NCI-H524 treated with DMSO at 0.1 percent for 48 hours (cell line): ENCODE measurements at regions not wholly inside any gene's neighbourhood (a gene's known extent, or its start where the extent isn't known, plus 50 kb on each side); places are given as distances from the start of the nearest gene placed in this dataset.
"Not testable (repeated sequence)": the region's sequence is repeated elsewhere in the genome, so short reads cannot be mapped to it uniquely, and the experiment has no call there.

ENCODE experiments used
- DNase-seq: peaks from one replicate; lab custom pipeline; 2025; lab: John Stamatoyannopoulos, UW

DNA sequence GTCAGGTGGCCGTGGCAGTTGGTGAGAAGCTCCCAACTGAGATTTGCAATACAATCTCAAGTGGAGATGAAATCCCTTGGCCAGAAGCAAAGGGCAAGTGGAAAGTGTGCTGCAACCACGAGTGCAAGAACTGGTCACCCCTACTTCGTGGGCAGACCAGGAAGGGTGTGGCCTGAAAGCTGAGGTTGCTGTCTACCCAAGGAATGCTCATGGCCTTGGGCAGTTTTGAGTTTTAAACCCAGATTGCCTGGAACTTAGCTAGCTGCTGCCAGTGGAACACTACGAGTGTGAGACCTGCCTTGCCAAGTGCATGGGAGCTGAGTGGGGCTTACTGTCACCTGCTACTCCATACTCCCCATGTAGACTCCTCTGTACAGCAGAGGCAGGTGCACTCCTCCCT, 113.3 kb upstream of the FAT3 start:
- DNase-seq = no peak

DNA sequence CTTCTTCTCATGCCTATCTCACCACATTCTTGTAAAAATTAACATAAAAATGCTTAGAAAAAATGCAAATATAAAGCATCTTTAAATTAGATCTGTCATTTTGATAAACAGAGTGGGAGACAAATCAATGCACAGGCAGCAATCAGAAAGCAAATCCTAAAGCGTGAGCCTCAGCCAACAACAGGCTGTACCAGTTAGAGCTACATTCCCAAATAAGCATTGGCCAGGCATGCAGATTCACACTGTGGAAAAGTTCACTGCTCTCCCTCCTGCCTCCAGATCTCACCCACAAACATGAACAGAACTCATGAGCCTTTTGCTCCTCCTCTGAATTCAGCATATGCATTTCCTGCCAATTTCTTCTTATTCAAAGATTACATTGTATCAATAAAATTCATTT, 115.2 kb upstream of the FAT3 start:
- no peak for DNase-seq

DNA sequence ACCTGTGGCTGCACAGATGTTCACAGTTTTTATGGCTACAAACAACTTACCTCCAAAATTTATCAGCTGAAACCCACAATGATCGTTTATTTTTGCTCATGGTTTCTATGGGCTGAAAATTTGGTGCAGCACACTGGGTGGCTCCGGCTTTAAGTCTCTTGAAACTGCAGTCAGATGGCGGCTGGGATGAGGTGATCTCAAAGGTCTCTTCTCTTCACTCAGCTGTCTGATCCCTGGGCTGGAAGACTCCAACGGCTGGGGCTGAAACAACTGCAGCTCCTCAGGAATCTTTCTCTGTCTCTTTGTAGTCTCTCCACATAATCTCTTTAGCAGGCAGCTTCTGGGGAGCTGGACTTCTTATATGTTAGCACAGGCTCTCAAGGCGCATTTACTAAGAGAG, 117.3 kb upstream of the FAT3 start:
- no peak for DNase-seq

DNA sequence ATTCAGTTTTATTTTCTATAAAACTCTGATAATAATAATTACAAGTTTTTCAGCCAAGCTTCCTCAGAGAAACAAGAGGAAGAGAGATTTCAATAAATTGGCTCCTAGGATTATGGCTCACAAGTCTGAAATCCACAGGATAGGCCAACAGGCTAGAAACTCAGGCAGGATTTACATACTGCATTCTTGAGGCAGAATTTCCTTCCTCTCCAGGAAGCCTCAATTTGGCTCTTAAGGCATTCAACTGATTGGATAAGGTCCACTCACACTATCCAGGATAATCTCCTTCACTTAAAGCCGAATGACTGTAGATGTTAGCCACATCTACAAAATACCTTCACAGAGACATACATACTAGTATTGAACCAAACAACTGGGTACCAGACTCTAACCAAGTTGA, 120.3 kb upstream of the FAT3 start:
- no peak for DNase-seq

DNA sequence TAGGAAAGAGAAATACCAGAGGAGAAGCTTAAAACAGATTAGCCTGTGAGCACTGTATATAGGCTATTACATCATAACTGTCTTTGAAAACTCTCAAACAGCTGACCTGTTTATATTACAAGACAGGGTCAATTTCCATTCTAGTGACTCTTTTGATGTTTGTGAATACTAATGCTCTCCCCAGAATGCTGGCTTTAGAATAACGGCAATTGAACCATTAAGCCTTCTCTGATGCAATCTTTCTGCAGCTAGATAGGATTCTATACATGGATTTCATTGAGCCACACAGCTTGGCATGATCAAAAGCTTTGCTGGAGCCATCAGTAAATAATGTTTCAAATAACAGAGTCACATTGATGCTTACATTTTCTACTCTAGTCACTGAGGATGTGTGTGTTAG, 122.7 kb upstream of the FAT3 start:
- no peak for DNase-seq

GRCh38 chr11:92099183-92099582, 125.4 kb upstream of the FAT3 start:
- no peak for DNase-seq

- DNase-seq = no peak
Observed at GRCh38 chr11:92098172-92098571, 126.4 kb upstream of the FAT3 start.

DNA sequence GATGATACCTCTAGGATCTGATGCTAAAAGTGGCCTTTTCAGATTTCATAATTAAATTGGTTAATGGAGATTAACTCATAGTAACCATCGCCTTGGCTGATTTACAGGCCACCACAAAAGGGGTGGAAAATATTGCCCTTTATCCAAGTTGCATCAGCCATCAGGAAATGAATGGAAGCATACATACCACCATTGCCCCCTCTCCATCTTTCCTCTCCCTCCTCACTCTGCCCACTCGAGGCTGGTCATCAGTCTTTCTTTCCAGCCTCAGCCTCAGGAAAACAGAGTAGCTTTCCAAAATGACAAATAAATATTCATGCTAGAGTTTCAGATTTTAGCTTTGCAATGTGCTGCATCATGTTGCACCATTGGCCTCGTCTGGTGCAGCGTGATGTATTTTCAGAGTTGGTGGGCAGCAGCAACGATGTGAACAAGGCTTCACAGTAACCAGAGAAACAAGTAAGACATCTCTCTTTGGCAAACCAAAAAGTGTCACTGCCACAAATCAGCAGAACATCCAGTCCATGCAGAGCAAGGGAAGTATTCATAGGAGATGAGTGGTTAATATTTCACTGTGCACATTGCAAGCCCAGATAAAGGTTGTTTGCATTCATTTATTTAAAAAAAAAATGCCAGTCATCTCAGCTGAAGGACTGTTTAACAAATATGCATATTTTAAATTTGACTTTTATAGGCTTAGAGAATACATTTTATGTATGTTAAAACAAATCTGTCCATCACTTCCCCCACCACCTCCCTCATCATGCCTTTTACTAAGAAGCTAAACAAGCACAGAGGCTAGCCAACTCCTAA, 136.7 kb upstream of the FAT3 start:
- no peak for DNase-seq

DNA sequence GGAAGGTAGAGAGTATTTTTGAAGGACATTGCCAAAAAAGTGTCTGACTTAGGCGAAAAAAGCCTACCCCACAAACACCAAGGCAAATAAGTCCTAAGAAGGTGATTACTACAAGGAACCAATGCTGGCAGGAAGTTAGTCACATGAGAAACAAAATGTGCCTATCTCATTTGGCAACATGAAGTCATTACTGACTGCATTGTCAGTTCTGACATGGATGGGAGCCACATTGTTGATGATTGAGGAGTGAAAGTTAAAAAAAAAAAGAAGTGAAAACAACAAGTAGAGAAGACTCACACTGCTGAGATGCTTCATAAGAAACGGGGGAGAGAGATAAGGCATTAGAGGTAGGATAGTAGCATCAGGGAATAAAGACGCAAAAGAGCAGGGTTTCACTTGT, 141.5 kb upstream of the FAT3 start:
- DNase-seq = no peak

DNA sequence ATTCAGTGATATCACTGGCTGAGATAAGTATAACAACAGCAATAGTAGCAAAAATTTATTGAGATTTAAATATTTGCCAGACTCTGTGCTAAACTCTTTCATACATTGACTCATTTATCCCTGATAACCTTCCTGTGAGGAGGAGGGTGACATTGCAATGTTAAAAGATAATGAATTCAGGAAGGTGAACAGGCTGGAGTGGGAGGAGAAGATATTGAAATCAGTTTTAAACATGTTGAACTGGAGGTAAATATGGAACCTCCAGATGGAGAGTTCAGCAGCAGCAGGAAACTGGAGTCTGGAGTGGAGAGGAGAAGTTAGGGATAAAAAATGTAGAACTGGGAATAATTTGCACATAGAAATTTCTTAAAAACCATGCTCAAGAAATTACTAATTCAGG, 142.0 kb upstream of the FAT3 start:
- no peak for DNase-seq

GRCh38 chr11:92074498-92074897, 150.1 kb upstream of the FAT3 start:
- DNase-seq = not testable (repeated sequence)

- no peak for DNase-seq
Observed at GRCh38 chr11:92071660-92072059, 153.0 kb upstream of the FAT3 start.

DNA sequence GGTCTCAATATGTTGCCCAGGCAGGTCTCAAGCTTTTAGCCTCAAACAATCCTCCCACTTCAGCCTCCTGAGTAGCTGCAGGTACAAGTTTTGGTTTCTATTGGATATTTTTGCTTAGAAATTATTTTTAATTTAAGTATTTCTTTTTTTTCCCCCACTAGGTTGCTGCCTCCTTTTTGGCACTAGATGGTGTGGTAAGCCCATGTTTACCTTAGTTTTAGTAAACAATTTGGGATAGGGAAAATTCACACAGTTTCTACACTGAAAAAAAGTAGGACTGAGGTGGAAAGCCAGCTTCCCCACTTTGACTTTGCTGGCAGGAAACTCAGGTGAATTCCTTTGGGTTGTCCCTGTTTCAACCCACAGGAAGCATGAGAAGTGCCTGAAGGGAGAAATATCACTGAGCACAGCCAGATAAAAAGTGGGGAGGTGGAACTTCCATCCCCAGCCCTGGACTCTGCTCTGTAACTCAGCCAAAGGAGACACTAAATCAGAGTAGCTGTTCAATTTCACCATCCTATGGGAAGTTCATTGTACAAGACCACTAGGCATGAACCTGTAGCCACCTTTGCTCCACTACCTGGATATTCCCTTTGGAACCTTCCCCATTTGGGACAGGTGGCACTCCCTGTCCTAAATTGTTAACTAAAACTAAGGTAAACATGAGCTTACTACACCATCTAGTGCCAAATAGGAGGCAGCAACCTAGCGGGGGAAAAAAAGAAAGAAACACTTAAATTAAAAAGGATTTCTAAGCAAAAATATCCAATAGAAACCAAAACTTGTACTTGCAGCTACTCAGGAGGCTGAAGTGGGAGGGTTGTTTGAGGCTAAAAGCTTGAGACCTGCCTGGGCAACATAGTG, 154.4 kb upstream of the FAT3 start:
- no peak for DNase-seq

DNA sequence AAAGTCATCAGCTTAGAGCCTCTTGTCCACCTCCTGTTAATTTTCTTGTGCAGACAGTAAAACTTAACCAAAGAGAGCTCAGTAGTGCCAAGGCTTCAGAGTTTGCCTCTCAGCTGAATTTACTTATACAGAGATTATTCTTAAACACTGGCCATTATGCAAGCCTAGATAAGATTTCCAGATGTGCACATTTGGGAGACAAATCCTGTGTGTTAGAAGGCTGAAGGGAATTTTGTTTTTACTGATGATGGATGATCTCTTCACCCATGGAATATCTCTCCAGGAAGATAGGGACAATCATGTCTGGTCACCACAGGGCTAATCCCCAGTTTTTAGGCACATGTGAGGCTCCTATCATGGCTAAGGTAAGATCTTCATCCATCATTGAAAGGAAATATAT, 157.6 kb upstream of the FAT3 start:
- DNase-seq = no peak

DNA sequence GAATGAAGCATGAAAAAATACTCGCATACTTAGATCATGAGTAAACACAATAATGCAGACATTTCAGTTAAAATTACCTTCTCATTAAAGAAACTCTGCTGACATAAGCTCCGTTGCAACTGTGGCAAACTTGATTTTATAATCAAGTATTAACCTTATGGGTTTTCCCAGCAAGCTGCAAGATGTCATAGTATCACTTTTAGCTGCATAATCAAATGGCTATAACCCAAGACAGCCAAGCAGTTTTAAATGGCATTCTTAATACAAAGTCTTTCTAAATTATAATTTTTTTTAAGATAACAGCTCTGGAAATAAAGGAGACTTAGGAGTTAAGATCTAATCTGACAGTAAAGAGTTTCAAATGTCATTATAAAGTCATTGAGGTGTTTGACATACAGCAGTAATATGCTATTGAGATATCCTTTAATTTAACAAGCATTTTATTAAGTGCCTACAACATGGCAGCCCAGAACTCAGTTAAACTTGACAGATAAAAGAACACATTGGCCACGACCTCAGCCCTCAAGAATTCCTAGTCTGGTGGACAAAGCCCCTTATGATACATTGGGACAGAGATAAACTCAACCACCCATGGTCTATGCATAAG, 163.1 kb upstream of the FAT3 start:
- DNase-seq = no peak

- DNase-seq = no peak
Observed at GRCh38 chr11:92057849-92058442, 166.7 kb upstream of the FAT3 start.

- no peak for DNase-seq
Observed at GRCh38 chr11:92053216-92053615, 171.4 kb upstream of the FAT3 start.

DNA sequence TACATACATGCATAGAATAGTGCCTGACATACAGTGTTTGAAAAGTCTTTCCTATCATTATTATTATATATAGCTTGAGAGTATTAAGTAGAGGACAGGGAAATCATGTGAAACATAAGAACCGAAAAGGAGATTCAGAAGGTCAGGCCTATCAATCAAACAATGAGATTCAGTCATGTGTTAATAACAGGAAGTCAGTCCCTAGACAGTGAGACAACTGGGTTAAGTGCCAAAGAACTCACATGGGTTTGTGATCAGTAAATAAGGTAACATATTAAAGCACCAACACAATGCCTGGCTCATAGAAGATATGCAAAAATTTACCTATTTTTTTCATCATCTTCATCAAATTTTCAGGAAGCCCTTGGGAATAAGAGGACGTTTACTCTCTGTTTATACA, 174.3 kb upstream of the FAT3 start:
- no peak for DNase-seq

- DNase-seq = no peak
Observed at GRCh38 chr11:92048415-92048814, 176.2 kb upstream of the FAT3 start.

- DNase-seq = no peak
Observed at GRCh38 chr11:92046103-92046502, 178.5 kb upstream of the FAT3 start.

- no peak for DNase-seq
Observed at GRCh38 chr11:92045301-92045700, 179.3 kb upstream of the FAT3 start.

DNA sequence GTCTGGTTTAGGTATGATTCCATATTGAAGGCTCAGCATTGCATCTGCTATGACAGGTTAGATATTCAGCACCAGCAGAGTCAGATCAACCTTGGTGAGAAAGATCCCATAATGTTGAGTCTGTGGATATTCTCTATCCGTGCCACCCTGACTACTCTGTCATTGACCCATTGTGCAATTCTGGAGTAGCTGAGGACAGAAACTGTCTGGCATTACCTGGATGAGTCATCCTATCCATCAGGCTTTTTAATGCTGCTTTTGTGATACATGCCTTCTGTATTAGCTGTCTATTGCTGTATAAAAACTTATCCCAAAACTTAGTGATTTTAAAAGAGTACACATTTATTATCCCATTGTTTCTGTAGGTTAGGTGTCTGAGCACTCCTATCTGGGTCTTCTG, 189.1 kb upstream of the FAT3 start:
- no peak for DNase-seq

- not testable (repeated sequence) for DNase-seq
Observed at GRCh38 chr11:92027136-92027535, 197.5 kb upstream of the FAT3 start.
